HG03045 (cell line): ENCODE measurements at regions not wholly inside any gene's neighbourhood (a gene's known extent, or its start where the extent isn't known, plus 50 kb on each side); places are given as distances from the start of the nearest gene placed in this dataset.
"Not testable (repeated sequence)": the region's sequence is repeated elsewhere in the genome, so short reads cannot be mapped to it uniquely, and the experiment has no call there.

Experiments
- ATAC-seq: cut with Tn5 transposase; IDR thresholded peaks from one replicate; pipeline ENCODE4 v1.9.1; 2021; ENCODE audit warnings: mild to moderate bottlenecking, moderate library complexity; ENCODE audit not compliant: unreplicated experiment

GRCh38 chr6:14288910-14289309 lies 171.3 kb downstream of the CD83 start:
- no peak for ATAC-seq

- no peak for ATAC-seq
Observed at GRCh38 chr6:14290041-14290771, 172.6 kb downstream of the CD83 start.

- no peak for ATAC-seq
Observed at GRCh38 chr6:14290772-14291330, 173.3 kb downstream of the CD83 start.

- ATAC-seq = no peak
Observed at GRCh38 chr6:14291331-14291730, 173.8 kb downstream of the CD83 start.

GRCh38 chr6:14292119-14292518 lies 174.5 kb downstream of the CD83 start:
- no peak for ATAC-seq

GRCh38 chr6:14294270-14294951 lies 176.8 kb downstream of the CD83 start:
- ATAC-seq = no peak

GRCh38 chr6:14296698-14297097 lies 179.1 kb downstream of the CD83 start:
- not testable (repeated sequence) for ATAC-seq

GRCh38 chr6:14297118-14297517 lies 179.5 kb downstream of the CD83 start:
- not testable (repeated sequence) for ATAC-seq

- ATAC-seq = not testable (repeated sequence)
Observed at GRCh38 chr6:14300189-14300588, 182.6 kb downstream of the CD83 start.

- not testable (repeated sequence) for ATAC-seq
Observed at GRCh38 chr6:14300721-14301120, 183.1 kb downstream of the CD83 start.

- ATAC-seq = not testable (repeated sequence)
Observed at GRCh38 chr6:14301477-14301876, 183.9 kb downstream of the CD83 start.

GRCh38 chr6:14305131-14305530 lies 187.6 kb downstream of the CD83 start:
- no peak for ATAC-seq

GRCh38 chr6:14305624-14306023 lies 188.1 kb downstream of the CD83 start:
- no peak for ATAC-seq

- ATAC-seq = no peak
Observed at GRCh38 chr6:14306151-14306906, 188.8 kb downstream of the CD83 start.

- no peak for ATAC-seq
Observed at GRCh38 chr6:14309516-14309915, 191.9 kb downstream of the CD83 start.

GRCh38 chr6:14309951-14310445 lies 192.4 kb downstream of the CD83 start:
- no peak for ATAC-seq

GRCh38 chr6:14310960-14311359 lies 193.4 kb downstream of the CD83 start:
- no peak for ATAC-seq

- ATAC-seq = no peak
Observed at GRCh38 chr6:14312587-14312986, 195.0 kb downstream of the CD83 start.

GRCh38 chr6:14313248-14313647 lies 195.7 kb downstream of the CD83 start:
- ATAC-seq = no peak

- ATAC-seq = no peak
Observed at GRCh38 chr6:14315353-14315752, 197.8 kb downstream of the CD83 start.
